GM19463 (cell line): ENCODE measurements at regions not wholly inside any gene's neighbourhood (a gene's known extent, or its start where the extent isn't known, plus 50 kb on each side); places are given as distances from the start of the nearest gene placed in this dataset.

ENCODE experiments used
- ATAC-seq: cut with Tn5 transposase; IDR thresholded peaks from one replicate; pipeline ENCODE4 v1.9.1; 2021; ENCODE audit warnings: mild to moderate bottlenecking, moderate library complexity; ENCODE audit not compliant: unreplicated experiment

DNA sequence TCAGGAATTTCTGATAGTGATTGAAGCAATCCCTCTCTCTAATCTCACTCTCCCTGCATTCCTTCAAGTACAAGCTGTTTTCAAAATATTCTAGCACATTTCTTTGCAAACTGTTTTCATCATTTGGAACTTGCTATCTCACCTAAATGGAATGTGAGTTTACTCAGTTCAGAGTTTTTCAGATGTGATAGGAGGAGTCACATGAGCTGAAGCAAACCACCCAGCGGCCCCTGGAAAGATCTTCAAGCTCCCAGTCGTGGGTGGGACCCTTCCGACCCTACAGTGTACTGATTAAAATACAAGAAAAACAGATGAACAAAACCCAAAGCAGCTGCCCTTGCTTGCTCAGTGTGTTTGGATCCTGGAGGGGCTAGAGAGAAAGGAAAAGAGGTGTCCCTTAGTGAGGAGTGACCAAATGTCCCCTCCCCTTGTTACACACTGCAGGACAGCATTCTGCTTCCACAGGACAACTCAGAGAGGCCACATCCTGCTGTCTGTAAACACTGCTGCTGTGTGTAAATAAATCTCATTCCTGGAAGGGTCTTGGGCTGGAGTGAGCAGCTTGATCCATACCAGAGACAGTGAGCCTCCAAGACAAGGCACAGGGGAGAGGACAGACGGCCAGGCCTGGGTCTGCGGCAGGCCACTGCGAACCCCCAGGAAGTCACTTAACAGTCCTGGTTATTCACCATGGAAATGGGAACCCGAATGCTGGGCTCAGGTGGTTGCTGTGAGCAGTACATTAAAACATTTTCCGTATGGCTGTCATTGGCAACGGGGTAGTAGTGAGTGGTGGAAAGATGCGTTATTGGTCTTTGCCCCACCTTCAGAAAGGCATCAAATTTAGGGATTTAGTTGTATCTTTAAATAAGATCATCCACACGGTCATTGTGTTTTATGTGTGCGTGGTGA is 229.2 kb downstream of the RHOU start:
- ATAC-seq = no peak

DNA sequence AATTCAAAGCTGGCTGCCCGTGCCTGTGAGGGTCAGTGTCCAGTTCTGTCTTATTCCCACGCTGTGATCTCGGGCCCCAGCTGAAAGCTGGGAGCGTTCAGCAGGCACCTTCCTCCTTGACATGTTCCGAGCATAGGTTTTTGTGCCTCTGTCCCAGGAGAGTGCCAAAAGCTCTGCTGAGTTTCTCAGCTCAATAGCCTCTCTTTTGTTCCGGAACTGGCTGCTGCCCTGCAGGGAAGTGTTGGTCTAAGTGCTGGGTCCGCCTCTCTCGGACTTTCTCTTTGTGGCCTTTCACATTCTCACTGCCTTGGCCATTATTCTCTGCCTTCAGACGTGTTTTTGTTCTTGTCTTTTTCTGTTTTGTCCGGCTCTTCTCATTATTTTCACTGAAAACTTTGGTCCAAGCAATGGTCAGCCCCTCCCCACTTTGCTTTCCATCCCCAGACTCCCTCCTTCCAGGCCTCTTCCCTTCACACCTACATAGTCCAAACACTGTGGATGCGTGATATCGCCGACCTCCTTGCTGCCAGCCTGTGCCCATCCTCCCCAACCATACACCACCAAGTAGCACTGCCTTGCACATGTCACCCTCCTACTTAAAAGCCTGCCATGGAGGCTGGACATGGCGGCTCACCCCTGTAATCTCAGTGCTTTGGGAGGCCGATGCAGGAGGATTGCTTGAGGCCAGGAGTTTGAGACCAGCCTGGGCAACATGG is 233.8 kb downstream of the RHOU start:
- no peak for ATAC-seq

DNA sequence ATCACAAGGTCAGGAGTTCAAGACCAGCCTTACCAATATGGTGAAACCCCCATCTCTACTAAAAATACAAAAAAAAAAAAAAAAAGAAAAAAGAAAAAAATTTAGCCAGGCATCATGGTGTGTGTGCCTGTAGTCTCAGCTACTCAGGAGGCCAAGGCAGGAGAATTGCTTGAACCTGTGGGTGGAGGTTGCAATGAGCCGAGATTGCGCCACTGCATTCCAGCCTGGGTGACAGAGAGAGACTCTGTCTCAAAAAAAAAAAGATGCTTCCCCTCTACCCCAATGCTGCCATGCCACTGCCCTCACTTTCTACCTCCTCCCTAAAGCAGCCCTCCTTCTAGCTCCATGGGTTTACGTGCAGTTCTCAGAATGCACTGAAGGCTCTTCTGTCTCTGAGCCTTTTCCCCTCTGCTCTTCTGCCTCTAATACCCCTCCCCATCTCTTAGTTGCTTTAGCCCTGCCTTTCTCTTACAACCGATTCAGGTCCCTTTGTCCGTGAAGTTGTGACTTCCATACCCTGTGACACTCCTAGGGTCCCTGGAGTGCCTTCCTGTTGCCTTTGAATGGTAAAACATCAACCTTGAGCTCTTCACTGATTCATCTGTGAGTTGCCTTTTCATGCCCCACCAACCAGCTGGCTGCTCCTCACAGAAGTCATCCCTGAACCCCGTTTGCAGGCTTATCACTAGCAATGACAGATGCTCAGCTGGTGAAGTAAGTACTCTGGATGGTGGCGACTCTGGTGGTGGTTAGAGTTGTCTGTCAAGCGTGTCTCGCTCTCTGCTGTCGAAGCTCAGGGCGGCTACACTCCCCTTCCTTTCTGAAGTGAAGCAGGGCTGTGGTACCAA is 234.9 kb downstream of the RHOU start:
- ATAC-seq = no peak

DNA sequence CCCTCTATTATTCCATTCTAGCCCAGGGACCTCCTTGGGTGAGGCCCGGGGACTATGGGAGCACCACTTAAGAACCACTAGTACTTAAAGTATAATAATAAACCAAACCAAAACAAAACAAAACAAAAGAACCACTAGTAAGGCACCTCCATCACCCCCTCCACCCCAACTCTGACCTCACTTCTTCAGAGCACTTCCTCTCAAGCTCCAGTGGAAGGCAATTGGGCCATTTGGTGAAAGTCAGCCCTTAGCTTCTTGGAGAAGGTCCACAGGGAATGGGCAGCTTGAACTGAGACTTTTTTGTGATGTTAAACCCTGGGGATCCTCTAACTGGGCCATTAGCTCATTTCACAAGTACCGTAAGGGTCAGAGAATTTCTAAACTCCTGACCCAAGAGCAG is 237.3 kb downstream of the RHOU start:
- ATAC-seq = no peak

DNA sequence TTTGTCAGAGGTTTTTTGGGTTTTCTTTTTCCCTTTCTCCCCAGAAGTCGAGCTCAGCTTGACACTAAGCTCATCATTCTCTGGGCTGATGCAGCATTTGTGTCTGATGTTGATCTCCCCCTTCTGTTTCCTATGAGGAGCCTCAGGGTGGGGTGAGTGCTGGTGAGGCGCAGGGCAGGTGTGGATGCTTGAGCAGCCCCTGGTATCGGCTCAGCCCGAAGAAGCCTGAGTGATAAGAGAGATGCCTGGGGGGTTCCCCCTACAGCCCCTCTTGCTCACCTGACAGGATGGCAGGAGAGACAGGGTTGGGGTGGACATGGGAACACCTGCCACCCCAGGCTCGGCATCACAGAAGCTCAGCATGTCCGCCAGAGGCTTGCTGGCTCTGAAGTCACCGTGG is 239.0 kb downstream of the RHOU start:
- ATAC-seq = no peak

DNA sequence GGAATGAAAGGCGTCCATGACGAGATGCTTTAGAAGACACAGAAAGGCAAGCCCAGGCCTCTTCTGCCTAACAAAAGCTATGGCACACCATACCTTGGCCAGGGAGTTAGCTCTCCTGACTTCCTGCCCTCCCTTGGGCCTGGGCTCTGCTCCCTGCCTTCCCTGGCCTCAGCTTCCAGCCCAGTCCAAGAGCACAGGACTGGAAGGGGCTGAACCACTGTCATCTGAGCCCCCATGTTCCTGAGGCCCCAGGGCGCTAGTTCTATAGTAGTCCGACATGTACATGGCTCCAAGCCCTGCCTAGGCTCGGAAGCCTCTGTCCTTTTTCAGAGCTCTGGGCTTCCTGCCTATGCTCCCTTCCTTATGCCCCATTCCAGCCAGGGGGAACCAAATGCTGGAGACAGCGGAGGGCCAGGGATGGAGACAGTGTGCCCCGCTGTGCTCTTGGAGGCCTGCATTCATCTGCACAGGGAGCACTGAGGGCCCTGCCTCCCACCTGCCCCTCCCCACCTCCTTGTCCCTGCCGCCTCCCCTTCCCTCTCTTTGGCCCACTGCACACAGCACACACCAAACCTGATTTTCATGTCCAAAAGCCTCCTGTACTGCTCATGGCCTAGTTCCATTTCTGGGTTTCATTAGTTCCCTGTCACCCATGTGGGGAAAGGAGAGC is 240.1 kb downstream of the RHOU start:
- ATAC-seq = no peak

DNA sequence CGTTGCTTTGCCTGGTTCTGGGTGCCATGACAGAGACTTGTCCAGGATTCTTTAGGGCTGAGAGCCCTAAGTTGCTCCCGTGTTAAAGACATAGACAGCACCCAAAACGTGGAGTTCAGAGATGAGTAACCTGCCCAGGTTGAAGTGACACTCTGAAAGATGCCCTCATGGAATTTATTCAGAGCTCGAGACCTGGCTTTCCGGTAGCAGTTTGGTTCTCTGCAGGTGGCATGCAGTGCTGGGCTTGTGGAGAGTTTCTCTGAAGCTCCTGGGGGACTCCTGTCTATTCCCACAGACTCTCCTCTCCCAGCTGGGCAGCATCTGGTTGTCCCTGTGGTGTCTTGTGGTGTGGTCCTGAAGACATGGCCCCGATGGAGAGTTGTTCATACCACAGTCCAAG is 241.0 kb downstream of the RHOU start:
- ATAC-seq = no peak

DNA sequence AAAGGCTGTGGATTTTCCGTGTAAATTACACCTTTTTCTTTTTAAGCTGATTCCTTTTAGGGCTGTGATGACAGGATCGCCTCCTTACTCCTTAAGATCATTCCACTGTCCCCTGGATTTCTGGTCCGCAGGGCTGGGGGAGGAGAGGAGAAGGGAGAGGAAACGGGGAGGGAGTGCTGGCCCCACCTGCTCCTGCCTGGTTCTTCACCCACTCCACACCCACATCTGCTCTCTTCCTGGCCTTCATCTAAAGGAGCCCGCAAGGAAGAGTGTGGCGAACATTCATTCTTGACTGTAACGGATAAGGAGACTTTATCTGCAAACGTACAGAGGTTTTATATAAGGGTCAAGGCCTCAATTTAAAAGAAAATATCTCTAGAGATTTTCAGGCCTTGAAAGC is 242.0 kb downstream of the RHOU start:
- no peak for ATAC-seq

DNA sequence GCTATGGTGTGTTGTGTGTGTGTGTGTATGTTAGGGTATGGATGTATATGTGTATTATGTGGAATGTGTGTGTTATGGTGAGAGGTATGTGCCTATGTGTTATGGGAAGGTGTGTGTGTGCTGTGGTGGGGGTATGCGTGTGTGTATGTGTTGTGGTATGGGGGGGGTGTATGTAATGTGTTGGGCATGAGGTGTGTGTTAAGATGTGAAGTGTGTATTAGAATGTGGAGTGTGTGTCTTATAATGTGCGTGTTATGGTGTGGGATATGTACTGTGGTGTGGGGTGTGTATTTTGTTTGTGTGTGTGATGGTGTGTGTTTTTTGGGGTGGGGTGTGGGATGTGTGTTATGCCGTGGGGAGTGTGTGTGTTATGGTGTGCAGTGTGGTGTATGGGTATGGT is 242.5 kb downstream of the RHOU start:
- no peak for ATAC-seq

DNA sequence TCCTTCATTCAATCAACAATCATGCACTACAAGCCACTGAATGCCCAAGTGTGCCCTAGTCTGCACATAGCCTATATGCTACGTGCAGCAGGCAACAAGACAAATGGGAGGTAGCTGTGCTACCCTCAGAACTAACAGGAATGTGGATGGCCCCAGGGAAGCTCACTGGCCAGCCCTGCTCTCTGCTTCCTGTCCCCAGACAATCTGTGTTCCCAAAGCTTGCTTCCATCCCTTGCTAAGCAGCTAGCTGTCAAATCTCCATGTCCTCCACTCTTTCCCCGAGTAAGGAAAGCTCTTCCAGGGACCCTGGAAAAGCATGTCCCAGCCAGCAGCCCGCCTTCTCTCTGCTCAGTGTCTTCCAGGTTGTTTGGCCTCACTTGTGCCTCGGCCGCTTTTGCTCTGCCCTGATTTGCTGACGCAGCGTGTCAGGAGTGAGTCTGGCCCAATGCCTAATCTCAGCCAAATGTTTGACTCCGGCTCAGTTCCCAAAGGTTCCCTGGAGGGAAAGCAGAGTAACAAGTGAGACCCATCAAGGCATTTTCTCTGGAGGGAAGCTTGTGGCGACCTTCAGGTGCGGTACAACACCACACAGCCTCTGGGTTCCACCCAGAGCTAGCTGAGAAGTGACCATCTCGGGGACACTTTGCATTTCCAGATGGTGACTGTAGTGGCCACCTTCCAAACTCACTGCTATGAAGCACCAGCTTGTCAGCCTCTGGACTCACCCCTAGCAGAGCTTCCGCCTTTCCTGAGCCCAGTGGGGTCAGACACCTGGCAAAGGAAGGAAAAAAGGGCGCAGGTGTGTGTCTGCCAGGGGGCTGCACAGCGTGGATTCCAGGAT is 243.4 kb downstream of the RHOU start:
- ATAC-seq = no peak

DNA sequence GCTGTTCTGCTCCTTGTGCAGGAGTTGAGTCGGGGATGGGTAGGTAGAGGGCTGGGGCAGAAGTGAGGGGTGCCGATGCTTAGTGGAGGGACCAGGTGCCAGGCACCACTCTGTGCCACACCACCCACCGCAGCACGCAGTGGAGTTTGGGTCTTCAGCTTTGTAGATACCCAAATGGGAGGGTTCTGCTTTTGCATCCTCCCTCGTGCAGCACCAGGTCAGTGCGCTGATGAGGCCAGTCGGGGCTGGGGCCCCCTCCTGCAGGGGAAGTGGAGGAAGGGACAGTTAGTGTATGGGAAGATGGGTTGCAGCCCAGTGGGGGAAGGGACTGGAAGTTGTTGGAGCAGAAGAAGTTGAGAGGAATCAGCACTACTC is 244.0 kb downstream of the RHOU start:
- no peak for ATAC-seq

DNA sequence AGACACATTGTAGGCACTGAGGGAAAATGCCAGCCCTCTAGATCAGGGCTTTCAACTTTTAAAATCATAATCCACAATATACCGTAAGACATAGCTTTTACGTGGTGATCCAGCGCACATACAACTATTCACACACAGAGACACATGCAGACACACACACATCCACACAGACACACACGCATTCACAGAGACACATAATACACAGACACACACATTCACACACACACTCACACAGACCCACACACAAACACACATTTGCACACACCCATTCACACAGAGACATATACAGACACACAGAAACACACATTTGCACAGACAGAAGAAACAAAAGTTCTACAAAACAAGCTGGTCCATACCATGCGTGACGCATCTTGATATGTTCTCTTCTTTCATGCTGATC is 244.5 kb downstream of the RHOU start:
- no peak for ATAC-seq

DNA sequence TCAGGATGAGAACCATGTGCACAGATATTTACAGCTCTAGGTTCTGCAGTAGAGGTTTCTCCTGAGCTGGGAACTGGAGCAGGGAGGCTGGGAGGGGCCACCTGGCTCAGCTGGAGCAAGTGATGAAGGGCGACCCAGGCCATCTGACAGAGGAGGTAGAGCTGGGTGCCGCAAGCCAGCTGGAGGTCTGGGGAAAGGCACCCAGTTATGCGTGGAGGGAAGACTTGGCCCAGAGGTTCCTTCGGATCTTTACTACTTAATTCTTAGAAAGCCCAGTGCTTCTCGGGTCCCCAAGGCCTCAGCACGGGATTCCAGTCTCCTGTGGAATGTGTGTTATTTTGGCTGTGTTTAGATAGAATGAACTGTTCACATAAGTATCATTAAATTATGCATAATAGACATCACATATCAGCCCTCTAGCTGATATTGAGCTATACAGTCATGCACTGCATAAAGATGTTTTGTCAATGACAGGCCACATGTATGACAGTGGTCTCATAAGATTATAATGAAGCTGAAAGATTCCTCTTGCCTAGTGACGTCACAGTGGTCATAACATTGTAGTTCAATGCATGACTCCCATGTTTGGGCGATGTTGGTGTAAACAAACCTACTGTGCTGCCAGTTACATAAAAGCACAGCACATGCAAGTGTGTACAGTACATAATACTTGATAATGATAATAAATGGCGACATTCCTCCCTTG is 245.1 kb downstream of the RHOU start:
- no peak for ATAC-seq

DNA sequence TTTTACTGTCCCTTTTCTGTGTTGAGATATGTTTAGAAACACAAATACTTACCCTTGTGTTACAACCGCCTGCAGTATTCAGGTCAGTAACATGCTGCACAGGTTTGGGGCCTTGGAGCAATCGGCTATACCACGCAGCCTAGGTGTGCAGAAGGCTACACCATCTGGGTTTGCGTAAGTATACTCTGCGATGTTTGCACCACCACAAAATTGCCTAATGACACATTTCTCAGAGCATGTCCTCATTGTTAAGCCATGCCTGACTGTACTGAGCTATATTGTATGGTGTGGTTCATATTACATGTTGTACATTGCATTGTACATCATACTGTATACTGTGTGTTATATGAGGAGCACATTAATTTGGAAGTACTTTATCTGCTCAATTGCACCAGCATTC is 247.4 kb downstream of the RHOU start:
- ATAC-seq = no peak

DNA sequence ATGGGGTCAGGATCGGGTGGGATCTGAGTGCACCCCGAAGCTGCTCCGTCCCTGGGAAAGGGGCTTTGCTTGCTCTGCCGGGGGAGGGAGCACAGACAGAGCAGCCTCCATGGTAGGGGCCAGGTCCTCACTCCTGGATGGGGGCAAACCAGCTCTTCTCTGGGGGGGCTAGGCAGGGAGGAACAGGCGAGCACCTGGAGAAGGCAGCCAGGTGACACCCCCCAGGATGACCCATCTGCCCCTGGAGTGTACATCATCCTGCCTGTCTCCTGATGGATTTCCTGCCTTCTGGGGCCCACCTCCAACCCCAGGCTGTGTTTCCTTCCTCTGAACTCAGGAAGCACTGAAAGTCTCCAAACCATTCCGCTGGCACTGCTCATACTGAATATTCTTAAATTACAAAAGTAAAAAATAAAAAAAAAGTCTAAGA is 248.0 kb downstream of the RHOU start:
- ATAC-seq = no peak

DNA sequence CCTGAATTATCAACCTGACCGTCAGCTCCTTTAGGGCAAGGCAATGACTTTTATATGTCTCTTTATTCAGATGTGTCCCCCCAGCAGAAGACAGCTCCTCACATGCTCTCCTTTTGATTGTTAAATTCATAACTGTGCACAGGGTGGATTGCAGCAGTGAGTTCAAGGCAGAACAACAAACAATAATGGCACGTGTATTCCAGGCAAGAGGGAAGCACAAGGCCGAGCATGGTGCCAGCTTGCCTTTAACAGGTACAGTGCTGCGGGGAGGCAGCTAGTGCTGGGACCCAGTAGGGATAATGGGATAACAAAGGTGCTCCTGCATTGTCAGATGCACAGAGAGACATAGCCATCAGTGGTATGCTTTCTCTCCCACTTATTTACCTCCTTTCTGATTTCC is 248.4 kb downstream of the RHOU start:
- ATAC-seq = no peak

DNA sequence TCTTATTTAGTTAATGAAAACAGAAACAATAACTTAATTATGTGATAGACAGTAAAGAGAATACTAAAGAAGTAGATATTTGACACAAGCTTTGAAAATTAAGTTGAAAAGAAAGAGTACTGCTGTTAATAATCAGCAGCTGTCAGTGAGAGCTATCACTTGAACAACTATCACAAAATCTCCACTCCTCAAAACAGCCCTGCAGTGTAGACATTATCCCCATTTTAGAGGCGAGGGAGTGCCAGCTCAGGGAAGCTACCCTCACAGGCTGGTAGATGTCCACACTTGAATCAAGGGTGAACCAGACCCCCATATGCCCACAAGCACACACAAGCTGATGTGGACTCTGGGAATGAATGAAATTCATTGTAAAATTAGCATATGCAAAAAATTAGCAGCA is 248.8 kb downstream of the RHOU start:
- ATAC-seq = no peak

DNA sequence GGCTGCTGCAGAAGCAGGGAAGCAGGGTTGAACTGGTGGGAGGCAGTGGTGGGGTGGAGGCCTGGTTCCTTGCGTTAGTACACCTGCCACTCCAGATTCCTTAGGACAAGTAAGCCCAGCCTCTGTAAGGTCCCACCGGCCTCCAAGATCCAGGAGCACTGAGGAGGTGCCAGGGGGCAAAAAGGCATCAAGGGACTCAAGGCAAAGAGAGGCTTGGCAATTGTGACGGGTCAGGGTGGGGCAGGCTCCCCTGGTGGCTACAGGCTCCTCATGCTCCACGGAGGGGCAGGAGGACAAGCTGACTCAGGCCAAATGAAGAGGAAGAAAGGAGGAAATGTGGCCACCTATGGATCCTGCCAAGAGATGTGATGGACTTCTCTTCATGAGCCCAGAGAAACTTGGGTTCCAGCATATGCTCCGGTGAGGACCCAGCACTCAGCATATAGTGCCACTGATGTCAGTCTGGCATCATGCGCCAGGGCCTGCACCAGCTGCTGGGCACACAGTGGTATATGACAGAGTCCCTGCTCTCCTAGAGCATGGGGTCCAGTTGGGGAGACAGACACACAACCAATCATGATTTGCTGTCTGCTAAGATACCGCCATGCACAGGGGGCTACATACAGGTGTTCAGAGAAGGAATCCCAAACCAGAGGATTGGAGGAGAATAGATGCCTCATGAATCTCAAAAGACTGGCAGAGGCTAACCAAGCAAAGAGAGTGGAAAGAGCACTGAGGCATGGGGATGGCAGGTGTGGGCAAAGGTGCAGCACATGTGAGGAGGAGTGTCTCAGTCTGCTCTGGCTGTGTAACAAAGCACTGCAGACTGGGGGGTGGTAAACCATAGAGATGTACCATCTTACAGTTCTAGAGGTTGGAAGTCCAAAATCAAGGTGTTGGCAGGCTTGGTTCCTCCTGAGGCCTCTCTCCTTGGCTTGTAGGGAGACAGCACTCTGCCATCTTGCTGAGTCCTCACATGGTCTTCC is 249.7 kb downstream of the RHOU start:
- ATAC-seq = no peak
